ENCODE measurements at regions not wholly inside any gene's neighbourhood (a gene's known extent, or its start where the extent isn't known, plus 50 kb on each side); places are given as distances from the start of the nearest gene placed in this dataset.

GRCh38 chr7:25625306-25625992 lies 397.2 kb upstream of the NPVF start:
- Histone ChIP-seq H4K20me1 (replicated peaks; ENCODE audit: control insufficient read depth, extremely low read depth, insufficient read depth, low read length) (no peaks in the 10 kb centered on the region), H3K4me1 (ENCODE audit: control insufficient read depth, extremely low read depth, insufficient read depth, low read length) (no peaks in the 10 kb centered on the region), H3K27ac (ENCODE audit: insufficient read depth, low read depth, low read length) (no peak overlapping the region), H3K79me2 (ENCODE audit: control insufficient read depth, insufficient read depth, low read length) (no peaks in the 10 kb centered on the region), H3K9me1 (replicated peaks; ENCODE audit: control insufficient read depth, extremely low read depth, insufficient read depth, low read length) (no peaks in the 10 kb centered on the region), H3K9ac (replicated peaks; ENCODE audit: extremely low read depth, insufficient read depth, low read length) (no peak overlapping the region), H2AFZ (ENCODE audit: low read depth, low read length) (no peak overlapping the region), H3K27me3 (ENCODE audit: control insufficient read depth in 2 of 2, insufficient read depth in 2 of 2, low read length in 2 of 2) (no peaks in the 10 kb centered on the region), H3K4me2 (ENCODE audit: insufficient read depth, low read length) (no peak overlapping the region), H3K4me3 (replicated peaks in 1 of 3; ENCODE audit: insufficient read depth in 1 of 3, low read depth in 1 of 3, low read length in 3 of 3) (no peak overlapping the region), H3K9me3 (replicated peaks; ENCODE audit: control insufficient read depth, insufficient read depth, low read length) (no peaks in the 10 kb centered on the region), H3K36me3 (ENCODE audit: control insufficient read depth in 2 of 2, extremely low read depth in 1 of 2, insufficient read depth in 2 of 2, low read length in 2 of 2) (no peaks in the 10 kb centered on the region)
- POLR2A ChIA-PET = no interaction called here
- FAIRE-seq (no peak), DNase-seq (ENCODE audit: low read depth, low spot score) (no peak)
- BruUV-seq (replicated peaks) = no TSS peak
- intact Hi-C loops (cut with micrococcal nuclease) = no loop called here
- dilution Hi-C loops (cut with MboI; ENCODE audit: extremely low pct_ligation_motif_present, low sequenced_read_pairs) = no loop called here
- TF ChIP-seq POLR2AphosphoS5 (IDR thresholded peaks at IDR 0.05; ENCODE audit: insufficient read depth, low read depth, low read length) = no peak
- no peak for TF ChIP-seq FOS (IDR thresholded peaks at IDR 0.05; ENCODE audit: borderline replicate concordance, insufficient read depth, low read length)
- TF ChIP-seq JUN (IDR thresholded peaks at IDR 0.05; ENCODE audit: borderline replicate concordance, insufficient read depth, insufficient read length, low read depth) = no peak
- CTCF ChIA-PET = no interaction called here

- H3K4me3 ChIP-seq (replicated peaks in 1 of 3; ENCODE audit: insufficient read depth in 1 of 3, low read depth in 1 of 3, low read length in 3 of 3) = no peak overlapping the region
- no peaks in the 10 kb centered on the region for H3K27me3 ChIP-seq (ENCODE audit: control insufficient read depth in 2 of 2, insufficient read depth in 2 of 2, low read length in 2 of 2)
- H4K20me1 ChIP-seq (replicated peaks; ENCODE audit: control insufficient read depth, extremely low read depth, insufficient read depth, low read length) = no peaks in the 10 kb centered on the region
- dilution Hi-C loops (cut with MboI; ENCODE audit: extremely low pct_ligation_motif_present, low sequenced_read_pairs) (no loop called here), intact Hi-C loops (cut with micrococcal nuclease) (no loop called here)
- BruUV-seq (replicated peaks) = no TSS peak
- no peaks in the 10 kb centered on the region for H3K9me1 ChIP-seq (replicated peaks; ENCODE audit: control insufficient read depth, extremely low read depth, insufficient read depth, low read length)
- TF ChIP-seq FOS (IDR thresholded peaks at IDR 0.05; ENCODE audit: borderline replicate concordance, insufficient read depth, low read length) = no peak
- H3K9ac ChIP-seq (replicated peaks; ENCODE audit: extremely low read depth, insufficient read depth, low read length) = no peak overlapping the region
- H3K79me2 ChIP-seq (ENCODE audit: control insufficient read depth, insufficient read depth, low read length) = no peaks in the 10 kb centered on the region
- no peaks in the 10 kb centered on the region for H3K36me3 ChIP-seq (ENCODE audit: control insufficient read depth in 2 of 2, extremely low read depth in 1 of 2, insufficient read depth in 2 of 2, low read length in 2 of 2)
- CTCF ChIA-PET = no interaction called here
- no peaks in the 10 kb centered on the region for H3K4me1 ChIP-seq (ENCODE audit: control insufficient read depth, extremely low read depth, insufficient read depth, low read length)
- H3K27ac ChIP-seq (ENCODE audit: insufficient read depth, low read depth, low read length) = no peak overlapping the region
- H2AFZ ChIP-seq (ENCODE audit: low read depth, low read length) = no peak overlapping the region
- POLR2A ChIA-PET = no interaction called here
- FAIRE-seq (no peak), DNase-seq (ENCODE audit: low read depth, low spot score) (no peak)
- H3K4me2 ChIP-seq (ENCODE audit: insufficient read depth, low read length) = no peak overlapping the region
- no peaks in the 10 kb centered on the region for H3K9me3 ChIP-seq (replicated peaks; ENCODE audit: control insufficient read depth, insufficient read depth, low read length)
Observed at GRCh38 chr7:25626451-25627131, 398.3 kb upstream of the NPVF start.
